ENCODE measurements at regions not wholly inside any gene's neighbourhood (a gene's known extent, or its start where the extent isn't known, plus 50 kb on each side); places are given as distances from the start of the nearest gene placed in this dataset.

DNA sequence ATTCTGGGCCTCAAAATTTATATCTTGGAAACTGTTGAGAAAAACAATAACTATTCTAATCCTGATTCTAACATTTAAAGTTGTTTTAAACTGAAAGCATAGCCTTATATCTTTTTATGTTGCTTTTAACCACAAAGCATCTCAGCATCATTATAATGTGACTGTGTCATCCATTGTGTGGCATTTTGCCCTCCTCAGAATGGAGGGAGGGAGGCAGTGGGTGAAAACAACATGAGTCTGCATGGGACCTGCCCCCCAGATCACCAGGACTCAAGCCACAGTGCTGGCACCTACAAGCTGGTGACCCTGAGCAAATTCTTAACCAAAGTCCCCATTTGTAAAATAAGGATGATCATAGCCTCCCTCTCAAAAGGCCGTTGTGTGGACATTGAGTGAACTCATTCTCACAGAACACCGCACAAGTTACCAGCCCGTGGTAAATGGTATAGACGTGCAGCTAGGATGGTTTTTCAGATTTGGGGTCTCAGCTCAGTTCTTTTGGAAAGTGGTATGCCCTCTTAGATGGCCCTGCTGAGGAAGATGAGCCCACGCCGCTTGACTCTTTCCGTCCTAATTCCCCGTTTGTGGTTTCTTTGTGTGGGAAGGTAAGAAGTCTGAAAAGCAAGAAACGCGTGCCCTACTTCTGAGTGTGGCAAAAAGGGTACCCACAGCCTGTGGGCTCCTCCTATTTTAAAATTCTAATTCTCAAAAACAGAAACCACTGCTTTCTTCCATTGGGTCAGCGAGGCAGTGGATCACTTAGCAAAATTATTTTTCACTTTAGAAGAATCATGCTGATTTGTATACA, 305.0 kb upstream of the ID2 start (continued):
- TF ChIP-seq TOE1 (IDR thresholded peaks at IDR 0.05; ENCODE audit: borderline replicate concordance): no peak
- TF ChIP-seq TOE1 (CRISPR knock-in tag; IDR thresholded peaks at IDR 0.05; ENCODE audit: borderline replicate concordance, low read depth): no peak
- no peak for TF ChIP-seq TAL1 (IDR thresholded peaks at IDR 0.05)
- no peak for TF ChIP-seq MTA1 (IDR thresholded peaks at IDR 0.05; ENCODE audit: borderline replicate concordance)
- TF ChIP-seq PCBP1 (IDR thresholded peaks at IDR 0.05; ENCODE audit: low read depth, low read length, poor library complexity, severe bottlenecking): no peak

DNA sequence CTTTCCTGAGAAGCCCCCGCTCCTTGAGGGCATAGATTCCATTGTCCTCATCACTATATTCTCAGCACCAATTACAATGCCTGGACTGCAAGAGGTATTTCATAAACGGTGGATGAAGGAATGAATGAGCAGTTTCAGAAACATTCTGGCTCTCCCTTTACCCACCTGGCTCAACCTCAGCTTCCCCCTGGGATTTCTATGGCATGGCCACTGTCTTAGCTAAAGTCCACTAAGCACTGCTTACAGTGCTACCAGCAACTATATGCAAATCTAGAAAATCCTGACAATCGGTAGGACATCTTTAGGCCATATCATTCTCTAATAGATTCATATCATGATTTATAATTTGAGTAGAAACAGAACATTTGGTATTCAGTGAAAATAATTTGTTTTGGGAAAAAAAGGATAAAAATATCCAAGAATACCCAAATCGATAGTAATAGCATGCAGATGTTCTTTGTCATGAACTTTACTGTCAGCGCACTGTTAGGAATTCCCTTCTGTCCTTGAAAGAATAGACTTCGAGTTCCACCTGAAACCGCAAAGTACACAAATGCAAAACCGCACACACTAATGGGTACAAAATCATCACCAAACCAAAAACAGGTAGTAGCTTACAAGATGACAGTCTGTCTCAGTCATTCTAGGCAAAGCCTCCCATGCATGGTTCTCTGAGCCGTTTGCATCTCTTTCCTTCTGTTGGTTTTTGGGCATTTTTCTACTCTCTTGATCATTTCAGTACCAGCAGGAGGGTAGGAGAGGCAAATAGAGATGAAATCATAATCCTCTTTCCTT, 303.6 kb upstream of the ID2 start:
- Histone ChIP-seq H3K9me3 (replicated peaks; ENCODE audit: control insufficient read depth, insufficient read depth, low read depth, low read length) (no peaks in the 10 kb centered on the region), H3K79me2 (ENCODE audit: control insufficient read depth, insufficient read depth, low read length) (no peaks in the 10 kb centered on the region), H4K20me1 (replicated peaks; ENCODE audit: control insufficient read depth, insufficient read depth, low read length) (no peaks in the 10 kb centered on the region), H3K9ac (ENCODE audit: insufficient read depth in 1 of 2, low read depth in 2 of 2, low read length in 2 of 2) (no peak overlapping the region), H2AFZ (ENCODE audit: low read depth, low read length) (no peak overlapping the region), H3K9me1 (ENCODE audit: control insufficient read depth, insufficient read depth, low read length) (no peaks in the 10 kb centered on the region), H3K27me3 (ENCODE audit: control insufficient read depth in 2 of 2, insufficient read depth in 2 of 2, low read length in 2 of 2) (peaks cover 8 to 21% of the 10 kb centered on the region in 2 experiments; a peak in 3 of 5 replicates), H3K4me1 (replicated peaks in 1 of 2; ENCODE audit: control insufficient read depth in 2 of 2, insufficient read depth in 2 of 2, low read length in 2 of 2) (no peaks in the 10 kb centered on the region), H3K27ac (ENCODE audit: extremely low read depth, low read depth, low read length) (no peak overlapping the region), H3K4me3 (no peak overlapping the region), H3K36me3 (ENCODE audit: control insufficient read depth, insufficient read depth, low read length) (no peaks in the 10 kb centered on the region), H3K4me2 (ENCODE audit: insufficient read depth, low read length) (no peak overlapping the region)
- no peak for ATAC-seq
- POLR2A ChIA-PET: no interaction called here
- intact Hi-C loops (cut with micrococcal nuclease): no loop called here
- DNase-seq (ENCODE audit: extremely low read depth in 1 of 4, low spot score in 3 of 4): no peak
- CTCF ChIA-PET (ENCODE audit: low intra/inter-chr PET ratio): no interaction called here
- no peak for TF ChIP-seq RAD51 (IDR thresholded peaks at IDR 0.05; ENCODE audit: borderline replicate concordance, low read depth)
- no peak for TF ChIP-seq ZFP30 (CRISPR knock-in tag; IDR thresholded peaks at IDR 0.05; ENCODE audit: borderline replicate concordance)
- no peak for TF ChIP-seq HDGF (IDR thresholded peaks at IDR 0.05)
- TF ChIP-seq ZNF445 (CRISPR knock-in tag; IDR thresholded peaks at IDR 0.05; ENCODE audit: low read depth): no peak
- no peak for TF ChIP-seq NFIC (IDR thresholded peaks at IDR 0.05)
- TF ChIP-seq, protein P1, sequence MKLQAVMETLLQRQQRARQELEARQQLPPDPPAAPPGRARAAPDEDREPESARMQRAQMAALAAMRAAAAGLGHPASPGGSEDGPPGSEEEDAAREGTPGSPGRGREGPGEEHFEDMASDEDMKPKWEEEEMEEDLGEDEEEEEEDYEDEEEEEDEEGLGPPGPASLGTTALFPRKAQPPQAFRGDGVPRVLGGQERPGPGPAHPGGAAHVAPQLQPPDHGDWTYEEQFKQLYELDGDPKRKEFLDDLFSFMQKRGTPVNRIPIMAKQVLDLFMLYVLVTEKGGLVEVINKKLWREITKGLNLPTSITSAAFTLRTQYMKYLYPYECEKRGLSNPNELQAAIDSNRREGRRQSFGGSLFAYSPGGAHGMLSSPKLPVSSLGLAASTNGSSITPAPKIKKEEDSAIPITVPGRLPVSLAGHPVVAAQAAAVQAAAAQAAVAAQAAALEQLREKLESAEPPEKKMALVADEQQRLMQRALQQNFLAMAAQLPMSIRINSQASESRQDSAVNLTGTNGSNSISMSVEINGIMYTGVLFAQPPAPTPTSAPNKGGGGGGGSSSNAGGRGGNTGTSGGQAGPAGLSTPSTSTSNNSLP (IDR thresholded peaks at IDR 0.05; ENCODE audit: borderline replicate concordance, low read depth, low read length): no peak
- no peak for TF ChIP-seq PHB (CRISPR knock-in tag; IDR thresholded peaks at IDR 0.05)
- no peak for TF ChIP-seq NR2C1 (IDR thresholded peaks at IDR 0.05)
- no peak for TF ChIP-seq NR2C1 (tag; IDR thresholded peaks at IDR 0.05)
- TF ChIP-seq, protein P2, sequence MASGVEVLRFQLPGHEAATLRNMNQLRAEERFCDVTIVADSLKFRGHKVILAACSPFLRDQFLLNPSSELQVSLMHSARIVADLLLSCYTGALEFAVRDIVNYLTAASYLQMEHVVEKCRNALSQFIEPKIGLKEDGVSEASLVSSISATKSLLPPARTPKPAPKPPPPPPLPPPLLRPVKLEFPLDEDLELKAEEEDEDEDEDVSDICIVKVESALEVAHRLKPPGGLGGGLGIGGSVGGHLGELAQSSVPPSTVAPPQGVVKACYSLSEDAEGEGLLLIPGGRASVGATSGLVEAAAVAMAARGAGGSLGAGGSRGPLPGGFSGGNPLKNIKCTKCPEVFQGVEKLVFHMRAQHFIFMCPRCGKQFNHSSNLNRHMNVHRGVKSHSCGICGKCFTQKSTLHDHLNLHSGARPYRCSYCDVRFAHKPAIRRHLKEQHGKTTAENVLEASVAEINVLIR (CRISPR knock-in tag; IDR thresholded peaks at IDR 0.05): no peak
- TF ChIP-seq HNRNPK (IDR thresholded peaks at IDR 0.05; ENCODE audit: low read depth, low read length, poor library complexity, severe bottlenecking): no peak
- no peak for TF ChIP-seq CBFB (CRISPR knock-in tag; IDR thresholded peaks at IDR 0.05)
- 12% methylated on average over 8 of the region's 9 CpGs for WGBS (ENCODE audit: insufficient coverage, low coverage, missing lambda C conversion rate)
- BruUV-seq (replicated peaks): no TSS peak
- in situ Hi-C loops (cut with MboI): no loop called here
- no peak for FAIRE-seq

Measured in K562 (cell line).